Activated B cell treated with CpG ODN at 0.5 μM for 24 hours (primary cell): ENCODE measurements at regions not wholly inside any gene's neighbourhood (a gene's known extent, or its start where the extent isn't known, plus 50 kb on each side); places are given as distances from the start of the nearest gene placed in this dataset.

Experiments used
- ATAC-seq: fragments of 200-7000 bp; cut with Tn5 transposase; one replicate; pipeline ENCODE4 v1.10.0; 2021; ENCODE audit warnings: low read depth, mild to moderate bottlenecking, moderate library complexity
- CTCF ChIA-PET: fragments of 350-600 bp; sonication (Branson Sonifier 250); formaldehyde crosslinking; loops from one replicate; lab custom pipeline; 2021; ENCODE audit warnings: antibody characterized with exemption; lab: Charles Lee
- POLR2A ChIA-PET: fragments of 350-600 bp; sonication (Branson Sonifier 250); formaldehyde crosslinking; loops from one replicate; lab custom pipeline; 2021; ENCODE audit warnings: antibody characterized with exemption; lab: Charles Lee
- DNase-seq: peaks from one replicate; pipeline ENCODE4 v3.0.0; 2022
- H3K27ac Mint-ChIP-seq: one replicate; pipeline ENCODE4 v1.8.0; 2020; ENCODE audit warnings: mixed read lengths
- H3K27me3 Mint-ChIP-seq: one replicate; pipeline ENCODE4 v1.8.0; 2021; ENCODE audit warnings: mixed read lengths
- H3K36me3 Mint-ChIP-seq: one replicate; pipeline ENCODE4 v1.8.0; 2021; ENCODE audit warnings: low read depth, mixed read lengths
- H3K4me1 Mint-ChIP-seq: one replicate; pipeline ENCODE4 v1.8.0; 2021; ENCODE audit warnings: mixed read lengths
- H3K4me3 Mint-ChIP-seq: one replicate; pipeline ENCODE4 v1.8.0; 2020; ENCODE audit warnings: mild to moderate bottlenecking, mixed read lengths
- H3K9me3 Mint-ChIP-seq: one replicate; pipeline ENCODE4 v1.8.0; 2020; ENCODE audit warnings: mixed read lengths
- intact Hi-C: fragments of 100-400 bp; cut with micrococcal nuclease; formaldehyde crosslinking; loops from one replicate; pipeline ENCODE4 v1.15.1; 2024
- TF ChIP-seq, protein P1 (sequence below): fragments of 200-600 bp; IDR thresholded peaks from one replicate; pipeline ENCODE4 v1.8.0; 2022; ENCODE audit warnings: antibody characterized with exemption, mild to moderate bottlenecking

DNA sequence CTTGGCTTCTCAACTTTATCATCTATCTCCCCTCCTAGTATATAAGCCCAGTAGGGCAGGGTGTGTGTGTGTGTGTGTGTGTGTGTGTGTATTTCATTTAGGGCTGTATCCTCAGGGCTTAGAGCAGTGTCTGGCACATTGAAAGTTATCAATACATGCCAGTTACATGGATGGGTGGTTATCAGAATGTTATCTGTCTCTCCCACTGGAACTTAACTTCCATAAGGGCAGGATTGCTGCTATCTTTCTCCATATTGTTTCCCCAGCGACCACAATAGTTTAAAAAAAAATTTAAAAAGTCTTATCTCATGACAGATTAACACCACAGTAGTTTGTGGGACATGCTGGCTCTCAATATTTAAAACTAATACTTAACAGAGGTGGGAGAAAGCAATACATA lies 488.9 kb downstream of the PLCL1 start:
- CTCF ChIA-PET, result no interaction called here
- peaks cover 4% of the 10 kb centered on the region for H3K4me1 Mint-ChIP-seq
- H3K27me3 Mint-ChIP-seq, result peaks cover 5% of the 10 kb centered on the region
- ATAC-seq (no peak), DNase-seq (no peak)
- H3K27ac Mint-ChIP-seq, result no peak overlapping the region
- no peak overlapping the region for H3K4me3 Mint-ChIP-seq
- H3K36me3 Mint-ChIP-seq, result no peaks in the 10 kb centered on the region
- POLR2A ChIA-PET, result no interaction called here
- H3K9me3 Mint-ChIP-seq, result no peaks in the 10 kb centered on the region
- TF ChIP-seq, protein P1, sequence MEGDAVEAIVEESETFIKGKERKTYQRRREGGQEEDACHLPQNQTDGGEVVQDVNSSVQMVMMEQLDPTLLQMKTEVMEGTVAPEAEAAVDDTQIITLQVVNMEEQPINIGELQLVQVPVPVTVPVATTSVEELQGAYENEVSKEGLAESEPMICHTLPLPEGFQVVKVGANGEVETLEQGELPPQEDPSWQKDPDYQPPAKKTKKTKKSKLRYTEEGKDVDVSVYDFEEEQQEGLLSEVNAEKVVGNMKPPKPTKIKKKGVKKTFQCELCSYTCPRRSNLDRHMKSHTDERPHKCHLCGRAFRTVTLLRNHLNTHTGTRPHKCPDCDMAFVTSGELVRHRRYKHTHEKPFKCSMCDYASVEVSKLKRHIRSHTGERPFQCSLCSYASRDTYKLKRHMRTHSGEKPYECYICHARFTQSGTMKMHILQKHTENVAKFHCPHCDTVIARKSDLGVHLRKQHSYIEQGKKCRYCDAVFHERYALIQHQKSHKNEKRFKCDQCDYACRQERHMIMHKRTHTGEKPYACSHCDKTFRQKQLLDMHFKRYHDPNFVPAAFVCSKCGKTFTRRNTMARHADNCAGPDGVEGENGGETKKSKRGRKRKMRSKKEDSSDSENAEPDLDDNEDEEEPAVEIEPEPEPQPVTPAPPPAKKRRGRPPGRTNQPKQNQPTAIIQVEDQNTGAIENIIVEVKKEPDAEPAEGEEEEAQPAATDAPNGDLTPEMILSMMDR, result no peak
- intact Hi-C loops, result no loop called here

DNA sequence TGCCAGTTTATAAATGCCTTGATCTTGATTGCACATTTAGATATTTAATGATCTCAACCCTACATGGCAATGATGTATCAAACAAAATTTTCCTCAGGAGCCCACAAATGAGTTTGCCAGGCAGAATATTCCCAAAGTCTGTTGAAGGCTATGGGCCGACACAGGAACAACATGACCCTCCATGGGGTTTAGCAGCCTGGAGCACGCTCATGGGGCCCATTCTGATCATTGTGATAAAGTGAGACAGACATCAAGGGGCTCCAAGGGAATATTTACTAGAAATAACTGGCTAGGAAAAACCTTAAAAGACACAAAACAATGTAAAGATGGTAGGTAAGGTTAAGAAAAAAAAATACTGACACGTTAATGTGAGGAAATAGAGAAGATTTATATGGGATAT lies 485.4 kb downstream of the PLCL1 start:
- Mint-ChIP-seq H3K9me3 (no peaks in the 10 kb centered on the region), H3K4me3 (no peak overlapping the region), H3K27ac (no peak overlapping the region), H3K4me1 (no peaks in the 10 kb centered on the region), H3K36me3 (no peaks in the 10 kb centered on the region), H3K27me3 (peaks cover 13% of the 10 kb centered on the region)
- DNase-seq (no peak), ATAC-seq (no peak)
- intact Hi-C loops, result no loop called here
- CTCF ChIA-PET, result no interaction called here
- POLR2A ChIA-PET, result no interaction called here
- TF ChIP-seq, protein P1, result no peak

DNA sequence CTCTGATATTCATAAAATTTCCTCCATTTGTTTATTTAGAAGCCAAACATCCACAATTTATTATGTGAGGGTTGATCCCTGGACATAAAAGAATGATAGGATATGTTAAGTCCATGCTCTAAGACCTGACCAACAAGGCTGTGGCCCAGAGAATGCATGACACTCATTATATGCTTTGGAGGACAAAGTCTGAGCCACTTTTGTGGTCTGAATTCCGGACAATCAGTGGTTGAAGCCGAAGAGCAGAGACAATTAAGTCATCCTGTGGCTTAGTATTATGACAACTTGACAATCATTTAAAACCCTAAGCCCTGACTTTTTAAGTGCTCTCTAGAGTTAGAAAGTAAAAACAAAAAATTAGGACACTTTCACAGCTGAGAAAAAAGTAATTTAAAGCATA lies 483.3 kb downstream of the PLCL1 start:
- no peak overlapping the region for H3K27ac Mint-ChIP-seq
- DNase-seq (no peak), ATAC-seq (no peak)
- TF ChIP-seq, protein P1, result no peak
- H3K36me3 Mint-ChIP-seq, result no peaks in the 10 kb centered on the region
- ChIA-PET POLR2A (no interaction called here), CTCF (no interaction called here)
- no peak overlapping the region for H3K4me3 Mint-ChIP-seq
- H3K27me3 Mint-ChIP-seq, result peaks cover 19% of the 10 kb centered on the region
- H3K9me3 Mint-ChIP-seq, result no peaks in the 10 kb centered on the region
- intact Hi-C loops, result no loop called here
- H3K4me1 Mint-ChIP-seq, result no peaks in the 10 kb centered on the region

DNA sequence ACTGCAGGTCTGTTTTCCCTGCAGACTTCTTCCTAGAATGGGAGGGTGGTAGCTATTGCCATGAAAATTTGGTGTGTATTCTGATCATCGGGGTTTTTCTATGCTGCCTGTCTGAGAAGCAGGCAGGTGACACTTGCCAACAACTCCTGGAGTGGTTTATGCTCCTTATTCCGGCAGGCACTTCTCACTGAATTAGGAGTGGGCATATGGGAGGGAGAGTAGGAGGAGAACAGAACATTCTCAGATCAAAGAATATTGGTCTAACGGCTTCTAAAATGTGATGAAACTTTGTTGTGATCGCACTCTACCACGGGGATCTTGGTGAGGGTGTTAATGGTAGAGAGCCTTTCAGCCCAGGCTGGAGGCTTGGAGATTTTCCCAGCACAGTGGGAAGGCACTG lies 480.8 kb downstream of the PLCL1 start:
- Mint-ChIP-seq H3K4me1 (no peaks in the 10 kb centered on the region), H3K4me3 (no peak overlapping the region), H3K36me3 (no peaks in the 10 kb centered on the region), H3K27me3 (peaks cover 25% of the 10 kb centered on the region), H3K9me3 (no peaks in the 10 kb centered on the region), H3K27ac (no peak overlapping the region)
- no peak for ATAC-seq
- intact Hi-C loops, result no loop called here
- ChIA-PET POLR2A (no interaction called here), CTCF (no interaction called here)
- TF ChIP-seq, protein P1, result no peak
- DNase-seq, result no peak

DNA sequence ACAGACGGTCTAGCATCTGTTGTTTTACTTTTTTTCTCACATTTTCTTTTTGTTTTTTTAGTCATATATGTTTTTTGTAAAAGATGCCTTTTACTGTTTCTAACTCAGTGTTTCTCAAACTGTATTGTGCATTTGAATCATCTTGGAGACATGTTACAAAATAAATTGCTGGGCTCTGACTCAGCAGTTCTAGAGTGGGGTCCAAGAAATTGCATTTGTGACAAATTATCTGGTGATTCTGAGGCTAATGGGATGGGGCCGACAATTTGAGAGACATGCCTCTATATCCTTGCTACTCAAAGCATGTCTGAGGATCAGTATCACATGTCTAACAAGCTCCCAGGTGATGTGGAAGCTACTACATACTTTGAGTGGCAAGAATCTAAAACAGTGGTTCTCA lies 478.8 kb downstream of the PLCL1 start:
- peaks cover 22% of the 10 kb centered on the region for H3K27me3 Mint-ChIP-seq
- ATAC-seq (no peak), DNase-seq (no peak)
- H3K9me3 Mint-ChIP-seq, result no peaks in the 10 kb centered on the region
- H3K36me3 Mint-ChIP-seq, result no peaks in the 10 kb centered on the region
- no peak overlapping the region for H3K4me3 Mint-ChIP-seq
- TF ChIP-seq, protein P1, result no peak
- intact Hi-C loops, result no loop called here
- POLR2A ChIA-PET, result no interaction called here
- H3K4me1 Mint-ChIP-seq, result no peaks in the 10 kb centered on the region
- H3K27ac Mint-ChIP-seq, result no peak overlapping the region
- CTCF ChIA-PET, result no interaction called here
